ENCODE measurements at regions not wholly inside any gene's neighbourhood (a gene's known extent, or its start where the extent isn't known, plus 50 kb on each side); places are given as distances from the start of the nearest gene placed in this dataset.

DNA sequence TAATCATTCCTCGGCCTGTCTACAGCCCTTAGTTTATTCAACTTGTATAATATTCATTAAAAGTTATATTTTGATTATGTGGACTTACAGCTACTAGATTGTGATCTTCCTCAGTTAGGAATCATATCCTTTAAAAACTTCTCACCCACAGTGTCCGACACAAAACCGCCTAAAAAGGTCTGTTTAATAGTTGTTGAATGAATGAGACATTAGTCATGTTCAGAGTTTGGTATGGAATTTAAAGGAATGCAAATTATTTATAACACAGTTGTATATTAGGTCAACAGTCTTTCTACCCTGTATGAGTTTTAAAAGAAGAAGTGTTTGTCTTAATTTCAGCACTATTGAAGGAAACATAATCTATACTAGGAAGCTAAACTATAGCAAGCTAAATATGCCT, 390.0 kb downstream of the ARL4A start:
- TF ChIP-seq POLR2A (IDR thresholded peaks at IDR 0.05; ENCODE audit: low read depth, low read length) (no peak), POLR2AphosphoS5 (IDR thresholded peaks at IDR 0.05; ENCODE audit: low read depth, low read length) (no peak), TAF1 (IDR thresholded peaks at IDR 0.05; ENCODE audit: borderline replicate concordance, low read depth, low read length) (no peak)

Measured in GM12892 (cell line).